Frontal cortex (tissue), 3 donors: ENCODE measurements at regions not wholly inside any gene's neighbourhood (a gene's known extent, or its start where the extent isn't known, plus 50 kb on each side); places are given as distances from the start of the nearest gene placed in this dataset.
"Not testable (repeated sequence)": the region's sequence is repeated elsewhere in the genome, so short reads cannot be mapped to it uniquely, and the experiment has no call there.

Experiments
- DNase-seq, 2 donors: peaks; one replicate each; pipeline ENCODE4 v3.0.0; 2012; ENCODE audit warnings: low spot score in 2 of 2
- FAIRE-seq: peaks from 2 replicates; lab custom pipeline; 2012; peaks lifted over from hg19 to GRCh38; lab: Jason Lieb, UNC
- donor health status: control.
- donor health status: control.
- donor health status: control.

GRCh38 chr3:88000853-88001252 lies 58.0 kb downstream of the CGGBP1 start:
- no peak for DNase-seq
- FAIRE-seq, result no peak

- DNase-seq, result no peak
These were observed 60.8 kb downstream of the CGGBP1 start for GRCh38 chr3:87997966-87998365.

GRCh38 chr3:87997298-87997697 lies 61.5 kb downstream of the CGGBP1 start:
- no peak for FAIRE-seq
- no peak for DNase-seq

More at GRCh38 chr3:87997966-87998365, 60.8 kb downstream of the CGGBP1 start:
- no peak for FAIRE-seq

DNA sequence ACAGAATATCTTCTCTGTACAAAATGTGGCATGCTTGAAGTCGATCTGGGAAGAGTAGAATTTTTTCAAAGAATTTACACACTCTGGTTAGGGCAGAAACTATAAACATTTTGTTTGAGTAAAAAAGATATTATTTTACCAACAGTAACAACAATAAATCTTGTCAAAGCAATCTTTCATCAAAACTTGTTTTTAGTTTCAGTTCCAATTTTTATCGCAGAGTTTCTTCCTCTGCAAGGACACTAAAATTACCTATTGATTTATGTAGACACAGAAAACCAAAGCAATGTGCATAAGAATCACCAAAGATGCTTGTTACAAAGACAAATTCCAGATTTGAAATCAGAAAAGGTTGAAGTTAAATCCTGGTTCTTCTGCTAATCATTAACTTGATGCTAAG lies 61.9 kb downstream of the CGGBP1 start:
- FAIRE-seq, result no peak
- DNase-seq, result no peak

DNA sequence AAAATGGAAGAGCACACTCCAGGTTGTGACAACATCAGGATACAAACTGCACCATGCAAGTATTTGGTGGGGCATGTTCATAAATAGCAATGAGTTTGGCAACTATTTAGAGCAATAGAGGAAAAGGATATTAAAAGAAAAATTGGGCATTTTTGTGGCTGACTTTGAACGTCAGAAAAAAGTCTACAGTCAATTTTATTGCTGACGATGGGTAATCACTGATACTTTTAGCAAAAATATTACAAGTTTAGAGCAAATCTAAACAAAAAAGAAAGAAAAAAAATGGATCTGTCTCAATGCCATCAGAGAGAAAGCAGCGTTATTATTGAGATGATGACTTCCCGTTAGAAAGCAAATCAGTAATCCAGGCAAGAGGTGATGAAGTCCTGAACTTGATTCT lies 65.2 kb downstream of the CGGBP1 start:
- FAIRE-seq (no peak), DNase-seq (no peak)

DNA sequence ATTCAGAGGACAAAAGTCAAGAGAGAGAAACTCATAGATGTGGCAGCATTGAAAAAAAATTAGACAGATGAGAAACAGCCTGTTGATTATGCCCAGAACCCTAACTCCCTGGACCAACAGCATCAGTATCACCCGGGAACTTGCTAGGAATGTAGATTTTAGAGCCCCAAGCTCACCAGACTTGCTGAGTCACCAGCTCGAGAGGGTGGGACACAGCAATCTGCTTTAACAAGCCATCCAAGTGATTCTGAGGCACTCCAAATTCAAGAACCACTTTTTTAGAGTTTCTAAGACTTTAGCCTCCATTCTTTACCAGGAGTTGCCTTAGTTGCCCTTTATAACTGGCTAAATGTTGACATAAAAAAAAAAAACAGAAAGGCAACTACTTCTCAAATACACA lies 70.9 kb downstream of the CGGBP1 start:
- FAIRE-seq, result no peak
- DNase-seq, result no peak

DNA sequence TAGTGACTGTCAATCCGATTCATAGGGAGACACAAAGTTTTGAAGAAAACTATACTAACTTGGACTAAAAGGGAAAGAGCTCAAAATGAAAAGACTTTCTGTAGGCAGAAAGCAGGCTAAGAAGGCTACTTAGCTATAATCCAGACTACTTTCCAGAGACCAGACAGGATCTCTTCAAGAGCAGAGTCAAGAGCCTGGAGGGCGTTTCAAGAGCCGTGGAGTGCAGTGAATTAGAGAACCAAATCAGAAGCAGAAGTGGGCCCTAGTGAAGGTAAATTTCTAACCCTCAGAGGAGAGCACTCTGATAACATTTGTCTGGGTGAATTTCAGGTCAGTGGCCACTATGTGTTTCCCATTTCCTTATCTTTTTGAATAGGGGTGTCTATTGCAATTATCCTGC lies 76.4 kb downstream of the CGGBP1 start:
- FAIRE-seq (no peak), DNase-seq (no peak)

DNA sequence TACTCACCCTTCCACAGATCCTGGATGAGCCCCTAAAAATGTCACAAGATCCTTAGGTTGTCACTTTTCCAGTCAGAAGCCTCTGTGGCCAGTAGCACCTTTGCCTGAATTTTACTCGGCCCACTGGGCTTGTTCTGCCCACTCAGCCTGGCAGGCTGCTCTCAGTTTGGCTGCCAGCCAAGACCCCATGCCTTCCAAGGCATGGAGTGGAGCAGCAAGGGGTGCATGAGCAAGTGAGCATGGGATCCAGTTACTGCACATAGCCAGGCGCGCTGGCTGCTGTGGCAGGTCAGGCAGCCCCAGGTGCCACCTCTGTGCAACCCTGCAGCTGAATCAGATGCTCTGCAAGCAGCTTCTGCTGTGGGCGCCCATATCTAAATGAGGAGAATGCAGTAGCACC lies 79.3 kb downstream of the CGGBP1 start:
- FAIRE-seq (no peak), DNase-seq (no peak)

- no peak for DNase-seq
- FAIRE-seq, result no peak
These were observed 81.0 kb downstream of the CGGBP1 start for GRCh38 chr3:87977765-87978164.

- FAIRE-seq (no peak), DNase-seq (no peak)
These were observed 83.1 kb downstream of the CGGBP1 start for GRCh38 chr3:87975716-87976115.

DNA sequence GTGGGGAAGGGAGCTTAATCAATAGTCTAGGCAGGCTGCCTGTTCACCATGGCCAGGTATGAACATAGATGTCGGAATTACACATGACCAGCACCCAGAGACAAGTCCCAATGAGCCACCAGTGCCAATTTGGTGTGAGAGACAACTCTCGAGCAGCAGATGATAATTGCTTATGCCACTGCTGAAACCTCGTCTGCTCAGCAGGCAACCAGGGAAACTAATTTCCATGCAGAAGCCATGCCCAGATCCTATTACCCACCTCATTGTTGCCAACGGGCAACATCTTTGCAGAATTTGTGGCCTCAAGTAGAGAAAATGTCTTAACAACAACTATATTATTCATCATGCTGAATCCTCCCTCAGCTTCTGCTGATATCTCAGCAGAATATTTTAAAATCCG lies 84.9 kb downstream of the CGGBP1 start:
- no peak for DNase-seq
- no peak for FAIRE-seq

DNA sequence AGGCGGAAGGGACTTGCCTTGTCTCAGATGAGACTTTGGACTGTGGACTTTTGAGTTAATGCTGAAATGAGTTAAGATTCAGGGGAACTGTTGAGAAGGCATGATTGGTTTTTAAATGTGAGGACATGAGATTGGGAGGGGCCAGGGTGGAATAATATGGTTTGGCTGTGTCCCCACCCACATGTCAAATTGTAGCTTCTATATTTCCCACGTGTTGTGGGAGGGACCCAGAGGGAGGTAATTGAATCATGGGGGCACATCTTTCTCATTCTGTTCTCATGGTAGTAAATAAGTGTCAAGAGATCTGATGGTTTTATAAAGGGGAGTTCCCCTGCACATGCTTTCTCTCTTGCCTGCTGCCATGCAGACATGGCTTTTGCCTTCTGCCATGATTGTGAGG lies 89.2 kb downstream of the CGGBP1 start:
- FAIRE-seq, result no peak
- no peak for DNase-seq

GRCh38 chr3:87968668-87969067 lies 90.1 kb downstream of the CGGBP1 start:
- no peak for DNase-seq
- no peak for FAIRE-seq

DNA sequence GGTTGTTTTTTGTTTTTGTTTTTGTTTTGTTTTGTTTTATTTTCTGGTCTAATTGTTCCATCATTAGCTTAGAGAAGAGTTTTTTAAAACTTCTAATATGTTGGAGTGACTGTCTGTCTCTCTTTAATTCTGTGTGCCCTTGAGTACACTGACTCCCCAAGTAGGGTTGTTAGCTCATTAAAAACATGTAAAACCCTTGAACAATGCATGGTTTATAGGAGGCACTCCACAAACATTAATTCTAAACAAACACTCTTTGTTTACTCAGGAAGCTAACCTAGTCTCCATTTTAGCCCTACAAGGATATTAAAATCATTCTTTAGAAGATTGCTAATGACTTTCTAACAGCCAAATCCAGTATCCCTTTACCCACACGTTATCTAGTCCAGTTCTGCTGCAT lies 100.5 kb downstream of the CGGBP1 start:
- FAIRE-seq (no peak), DNase-seq (no peak)

GRCh38 chr3:87957575-87957974 lies 101.2 kb downstream of the CGGBP1 start:
- DNase-seq (no peak), FAIRE-seq (no peak)

DNA sequence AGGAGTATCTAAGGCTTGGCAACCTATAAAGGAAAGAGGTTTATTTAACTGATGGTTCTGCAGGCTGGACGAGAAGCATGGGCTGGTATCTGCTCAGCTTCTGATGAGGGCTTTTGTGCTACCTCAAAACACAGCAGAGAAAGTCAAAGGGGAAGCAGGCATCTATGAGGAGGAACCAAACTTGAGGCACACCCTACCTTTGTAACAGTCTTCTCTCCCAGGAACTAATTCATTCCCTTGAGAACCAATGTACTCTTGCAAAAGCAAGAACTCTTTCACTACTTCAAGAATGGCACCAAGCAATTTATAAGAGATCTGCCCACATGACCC lies 109.0 kb downstream of the CGGBP1 start:
- FAIRE-seq (no peak), DNase-seq (no peak)

- FAIRE-seq (no peak), DNase-seq (no peak)
These were observed 109.5 kb downstream of the CGGBP1 start for GRCh38 chr3:87949189-87949878.

- DNase-seq, FAIRE-seq: not testable (repeated sequence)
These were observed 112.8 kb downstream of the CGGBP1 start for GRCh38 chr3:87946007-87946406.

DNA sequence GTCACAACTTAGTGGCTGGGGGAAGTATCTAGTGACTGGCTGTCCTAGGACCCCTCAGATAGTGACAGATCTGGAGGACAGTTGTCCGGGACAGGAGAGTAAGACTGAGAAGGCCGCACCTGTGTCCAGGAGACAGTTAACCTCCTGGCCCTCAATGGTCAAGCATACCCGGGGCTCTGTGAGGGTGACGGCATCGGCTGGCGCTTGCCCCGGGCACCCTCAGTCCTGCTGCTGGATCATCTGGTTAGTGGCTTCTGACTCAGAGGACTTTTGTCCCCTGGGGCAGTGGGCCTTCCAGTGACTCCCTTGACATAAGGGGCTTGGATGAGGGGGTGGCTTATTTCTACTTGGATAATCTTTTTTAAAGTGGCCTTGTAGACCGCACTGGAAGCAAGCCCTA lies 116.5 kb downstream of the CGGBP1 start:
- DNase-seq, FAIRE-seq: not testable (repeated sequence)

DNA sequence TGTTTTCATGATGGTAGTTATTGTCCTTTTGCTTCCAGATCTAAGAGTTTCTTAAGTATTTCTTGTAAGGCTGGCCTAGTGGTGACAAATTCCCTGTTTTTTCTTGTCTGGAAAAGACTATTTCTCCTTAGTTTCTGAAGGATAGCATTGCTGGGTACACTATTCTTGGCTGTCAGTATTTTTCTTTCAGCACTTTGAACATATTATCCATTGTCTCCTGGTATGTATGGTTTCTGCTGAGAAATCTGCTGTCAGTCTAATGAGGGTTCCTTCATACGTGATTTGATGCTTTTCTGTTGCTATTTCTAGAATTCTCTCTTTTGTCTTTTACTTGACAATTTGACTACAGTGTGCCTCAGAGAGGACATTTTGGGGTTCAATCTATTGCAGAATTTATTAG lies 134.3 kb downstream of the CGGBP1 start:
- DNase-seq, result no peak
- FAIRE-seq, result no peak

GRCh38 chr3:87920549-87920948 lies 138.3 kb downstream of the CGGBP1 start:
- DNase-seq (no peak), FAIRE-seq (no peak)

- DNase-seq (no peak), FAIRE-seq (no peak)
These were observed 157.7 kb downstream of the CGGBP1 start for GRCh38 chr3:87901141-87901540.
